Tibial artery (tissue), 4 donors: ENCODE measurements at regions not wholly inside any gene's neighbourhood (a gene's known extent, or its start where the extent isn't known, plus 50 kb on each side); places are given as distances from the start of the nearest gene placed in this dataset.

Experiments used
- DNase-seq, 2 donors: peaks; one replicate each; pipeline ENCODE4 v3.0.0-alpha.2; 2019
- H3K27ac ChIP-seq, 2 donors: fragments of 200-600 bp; sonication (generic) in 1 of 2; 1 replicate in 1 of 2; 2 replicates in 1 of 2; pipeline ENCODE4 v1.5.1; 2018 to 2019; ENCODE audit warnings: mild to moderate bottlenecking in 1 of 2
- H3K27me3 ChIP-seq, 2 donors: fragments of 200-600 bp; sonication (generic) in 1 of 2; one replicate each; pipeline versions ENCODE4 v1.5.1 to v1.6.0; 2016 to 2019
- H3K36me3 ChIP-seq, 3 donors: fragments of 200-600 bp; sonication (generic) in 2 of 3; one replicate each; pipeline ENCODE4 v1.5.1; 2016 to 2019; ENCODE audit warnings: mild to moderate bottlenecking in 2 of 3
- H3K4me1 ChIP-seq, 4 donors: fragments of 200-600 bp; sonication (generic) in 2 of 4; 1 replicate in 3 of 4; 2 replicates in 1 of 4; pipeline ENCODE4 v1.5.1; 2016 to 2019
- H3K4me3 ChIP-seq, 2 donors: fragments of 200-600 bp; sonication (generic) in 1 of 2; 1 replicate in 1 of 2; 2 replicates in 1 of 2; pipeline ENCODE4 v1.5.1; 2018 to 2019; ENCODE audit warnings: mild to moderate bottlenecking in 2 of 2
- H3K9me3 ChIP-seq, 3 donors: fragments of 200-600 bp; sonication (generic) in 1 of 3; one replicate each; pipeline ENCODE4 v1.5.1; 2016 to 2019
- intact Hi-C: fragments of 100-400 bp; cut with DNase I; formaldehyde crosslinking; loops from one replicate; pipeline ENCODE4 v1.15.0; 2023; ENCODE audit warnings: low total_unique reads
- TF ChIP-seq, protein P1 (sequence below), 2 experiments: fragments of 200-600 bp in 1 of 2; fragments of 450-650 bp in 1 of 2; IDR thresholded peaks; one replicate each; pipeline ENCODE4 v1.5.1; 2017 to 2019; ENCODE audit warnings: antibody characterized with exemption in 2 of 2, mild to moderate bottlenecking in 1 of 2, moderate library complexity in 1 of 2

DNA sequence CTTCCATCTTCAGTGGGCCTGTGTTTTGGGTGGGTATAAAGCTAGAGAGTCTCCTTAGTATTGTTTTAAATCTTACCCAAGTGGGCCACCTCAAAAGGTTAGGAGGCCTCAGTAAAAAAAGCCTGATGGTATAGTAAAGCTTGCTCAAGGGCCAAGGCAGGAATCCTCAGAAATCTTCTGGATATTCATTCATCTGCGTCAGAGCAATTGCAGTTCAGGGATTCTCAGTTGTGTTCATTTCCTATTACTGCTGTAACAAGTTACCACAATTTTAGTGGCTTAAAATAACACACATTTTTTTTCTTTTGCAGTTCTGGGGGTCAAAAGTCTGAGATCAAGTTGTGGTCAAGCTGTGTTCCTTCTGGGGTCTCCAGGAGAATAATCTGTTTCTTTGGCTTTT, 985.5 kb downstream of the TLE4 start:
- no peak overlapping the region for H3K27ac ChIP-seq
- no peaks in the 10 kb centered on the region for H3K27me3 ChIP-seq
- intact Hi-C loops = no loop called here

DNA sequence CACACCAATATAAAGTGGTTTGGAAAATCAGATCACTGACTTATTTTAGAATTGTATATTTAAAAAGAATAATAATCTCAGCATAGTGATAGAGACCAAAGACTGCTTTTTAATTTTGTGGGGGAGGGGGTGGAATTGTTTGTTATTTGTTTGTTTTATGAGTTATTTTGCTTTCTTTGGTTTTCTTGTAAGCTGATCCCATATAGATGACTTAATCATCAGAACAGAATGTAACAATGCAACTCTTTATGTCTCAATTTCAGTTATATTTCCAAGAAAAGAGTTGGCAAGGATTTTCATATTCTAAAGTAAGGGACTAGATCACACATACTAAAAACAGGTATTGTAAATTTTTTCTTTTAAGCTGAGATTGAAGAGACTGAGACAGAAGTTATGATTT, 984.9 kb downstream of the TLE4 start:
- no peak for DNase-seq
- intact Hi-C loops = no loop called here
- H3K27ac ChIP-seq = no peak overlapping the region
- no peaks in the 10 kb centered on the region for H3K9me3 ChIP-seq
- H3K36me3 ChIP-seq = no peaks in the 10 kb centered on the region
- H3K4me3 ChIP-seq = no peak overlapping the region
- H3K4me1 ChIP-seq = peaks cover 0 to 18% (median 3%) of the 10 kb centered on the region in 4 donors
- H3K27me3 ChIP-seq = no peaks in the 10 kb centered on the region
- TF ChIP-seq, protein P1, sequence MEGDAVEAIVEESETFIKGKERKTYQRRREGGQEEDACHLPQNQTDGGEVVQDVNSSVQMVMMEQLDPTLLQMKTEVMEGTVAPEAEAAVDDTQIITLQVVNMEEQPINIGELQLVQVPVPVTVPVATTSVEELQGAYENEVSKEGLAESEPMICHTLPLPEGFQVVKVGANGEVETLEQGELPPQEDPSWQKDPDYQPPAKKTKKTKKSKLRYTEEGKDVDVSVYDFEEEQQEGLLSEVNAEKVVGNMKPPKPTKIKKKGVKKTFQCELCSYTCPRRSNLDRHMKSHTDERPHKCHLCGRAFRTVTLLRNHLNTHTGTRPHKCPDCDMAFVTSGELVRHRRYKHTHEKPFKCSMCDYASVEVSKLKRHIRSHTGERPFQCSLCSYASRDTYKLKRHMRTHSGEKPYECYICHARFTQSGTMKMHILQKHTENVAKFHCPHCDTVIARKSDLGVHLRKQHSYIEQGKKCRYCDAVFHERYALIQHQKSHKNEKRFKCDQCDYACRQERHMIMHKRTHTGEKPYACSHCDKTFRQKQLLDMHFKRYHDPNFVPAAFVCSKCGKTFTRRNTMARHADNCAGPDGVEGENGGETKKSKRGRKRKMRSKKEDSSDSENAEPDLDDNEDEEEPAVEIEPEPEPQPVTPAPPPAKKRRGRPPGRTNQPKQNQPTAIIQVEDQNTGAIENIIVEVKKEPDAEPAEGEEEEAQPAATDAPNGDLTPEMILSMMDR (IDR thresholded peaks at IDR 0.05) = no peak

More for the DNA sequence above, 985.5 kb downstream of the TLE4 start:
- H3K36me3 ChIP-seq = no peaks in the 10 kb centered on the region
- no peak for DNase-seq
- peaks cover 0 to 18% (median 3%) of the 10 kb centered on the region in 4 donors for H3K4me1 ChIP-seq
- no peak overlapping the region for H3K4me3 ChIP-seq
- H3K9me3 ChIP-seq = no peaks in the 10 kb centered on the region
- TF ChIP-seq, protein P1 (IDR thresholded peaks at IDR 0.05) = no peak

DNA sequence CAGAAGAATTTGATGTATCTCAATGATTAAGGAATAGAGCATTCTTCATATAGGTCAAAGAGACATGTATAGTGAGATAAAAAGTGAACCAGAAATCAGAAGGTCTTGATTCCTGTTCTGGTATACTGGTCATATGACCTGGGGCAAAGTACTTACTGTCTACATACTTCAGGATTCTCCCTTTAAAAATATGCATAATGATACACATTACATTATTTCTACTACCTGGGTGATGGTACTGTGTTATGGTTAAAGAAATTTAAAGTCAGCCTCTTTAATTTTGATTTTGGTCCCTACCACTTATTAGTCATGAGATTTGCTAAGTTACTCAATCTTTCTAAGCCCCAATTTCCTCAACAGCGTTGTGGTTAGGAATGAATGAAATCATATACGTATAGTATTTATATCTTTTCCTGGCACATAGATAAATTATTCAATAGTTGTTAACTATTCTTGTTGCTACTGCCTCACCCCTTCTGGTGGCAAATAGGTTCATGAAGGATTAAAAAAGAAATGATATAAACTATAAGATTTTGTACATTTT, 984.1 kb downstream of the TLE4 start:
- Histone ChIP-seq H3K27me3 (no peaks in the 10 kb centered on the region), H3K9me3 (no peaks in the 10 kb centered on the region), H3K4me1 (peaks cover 0 to 18% (median 3%) of the 10 kb centered on the region in 4 donors), H3K36me3 (no peaks in the 10 kb centered on the region), H3K4me3 (no peak overlapping the region), H3K27ac (no peak overlapping the region)
- intact Hi-C loops = no loop called here
- no peak for DNase-seq
- TF ChIP-seq, protein P1 (IDR thresholded peaks at IDR 0.05) = no peak

DNA sequence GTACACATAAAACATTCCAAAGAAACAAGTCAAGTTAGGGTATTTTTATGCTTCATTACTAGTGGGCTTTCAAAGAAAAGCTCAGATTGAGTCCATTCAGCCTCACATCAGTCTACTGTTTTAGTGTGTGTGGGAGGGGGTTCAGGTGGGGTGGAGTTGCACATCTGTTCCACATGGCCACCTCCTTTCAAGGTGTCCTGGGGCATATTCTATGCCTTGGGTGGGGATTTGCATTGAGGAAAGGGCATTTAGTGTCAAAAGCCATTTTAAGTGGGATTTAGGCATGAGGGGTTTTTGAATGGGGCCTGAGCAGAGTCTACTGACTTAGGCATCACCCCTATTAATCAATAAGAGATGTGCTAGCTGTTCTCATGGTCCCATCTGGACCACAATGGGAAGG, 983.1 kb downstream of the TLE4 start:
- no peak for DNase-seq
- H3K4me3 ChIP-seq = no peak overlapping the region
- TF ChIP-seq, protein P1 (IDR thresholded peaks at IDR 0.05) = no peak
- intact Hi-C loops = no loop called here
- no peak overlapping the region for H3K27ac ChIP-seq
- H3K27me3 ChIP-seq = no peaks in the 10 kb centered on the region
- peaks cover 0 to 18% (median 3%) of the 10 kb centered on the region in 4 donors for H3K4me1 ChIP-seq
- H3K9me3 ChIP-seq = no peaks in the 10 kb centered on the region
- H3K36me3 ChIP-seq = no peaks in the 10 kb centered on the region

DNA sequence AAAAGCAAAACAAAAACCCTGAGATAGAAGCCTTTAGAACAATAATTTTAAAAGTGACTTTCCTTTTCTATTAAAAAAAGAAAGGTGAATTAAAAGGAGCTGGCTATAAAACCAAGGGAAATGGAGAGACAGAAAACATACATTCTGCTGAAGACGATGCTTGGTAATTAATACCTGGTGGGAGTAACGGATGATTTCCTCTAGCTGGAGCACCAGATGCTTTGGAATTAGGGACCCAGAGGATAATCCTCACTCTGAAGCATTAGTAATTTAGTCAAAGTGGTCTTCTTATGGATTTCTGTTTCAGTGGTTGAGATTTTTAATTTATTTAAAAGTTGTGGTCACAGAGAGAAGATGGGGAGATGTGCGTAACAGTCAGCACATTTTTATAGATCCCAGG, 982.5 kb downstream of the TLE4 start:
- peaks cover 0 to 18% (median 3%) of the 10 kb centered on the region in 4 donors for H3K4me1 ChIP-seq
- no peaks in the 10 kb centered on the region for H3K36me3 ChIP-seq
- intact Hi-C loops = no loop called here
- no peak for DNase-seq
- TF ChIP-seq, protein P1 (IDR thresholded peaks at IDR 0.05) = no peak
- no peaks in the 10 kb centered on the region for H3K27me3 ChIP-seq
- no peaks in the 10 kb centered on the region for H3K9me3 ChIP-seq
- H3K4me3 ChIP-seq = no peak overlapping the region
- no peak overlapping the region for H3K27ac ChIP-seq

DNA sequence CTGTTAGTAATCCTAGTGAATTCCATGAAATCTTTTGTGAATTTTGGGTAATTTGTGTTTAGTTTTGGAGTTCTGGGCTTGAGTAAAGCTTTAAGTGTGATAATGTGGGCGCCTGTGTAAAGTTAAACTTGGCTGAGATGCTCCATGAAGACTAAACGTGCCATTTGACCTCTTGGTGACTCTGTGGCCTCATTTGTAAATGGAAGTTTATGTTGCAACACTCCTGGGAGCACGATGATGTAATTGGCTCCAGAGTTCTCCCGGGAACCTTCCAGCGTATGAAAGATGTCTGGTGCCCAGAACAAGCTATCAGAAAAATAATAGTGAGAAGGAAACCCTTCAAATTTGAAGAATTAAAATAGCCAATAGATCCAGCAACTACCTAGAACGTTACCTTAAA, 981.2 kb downstream of the TLE4 start:
- Histone ChIP-seq H3K9me3 (no peaks in the 10 kb centered on the region), H3K27me3 (no peaks in the 10 kb centered on the region), H3K27ac (no peak overlapping the region), H3K36me3 (no peaks in the 10 kb centered on the region), H3K4me3 (no peak overlapping the region), H3K4me1 (peaks cover 0 to 18% (median 3%) of the 10 kb centered on the region in 4 donors)
- DNase-seq = peak; percentile 59 to 72
- TF ChIP-seq, protein P1 (IDR thresholded peaks at IDR 0.05) = no peak
- intact Hi-C loops = no loop called here
